ENCODE measurements at regions not wholly inside any gene's neighbourhood (a gene's known extent, or its start where the extent isn't known, plus 50 kb on each side); places are given as distances from the start of the nearest gene placed in this dataset.
"Not testable (repeated sequence)": the region's sequence is repeated elsewhere in the genome, so short reads cannot be mapped to it uniquely, and the experiment has no call there.

DNA sequence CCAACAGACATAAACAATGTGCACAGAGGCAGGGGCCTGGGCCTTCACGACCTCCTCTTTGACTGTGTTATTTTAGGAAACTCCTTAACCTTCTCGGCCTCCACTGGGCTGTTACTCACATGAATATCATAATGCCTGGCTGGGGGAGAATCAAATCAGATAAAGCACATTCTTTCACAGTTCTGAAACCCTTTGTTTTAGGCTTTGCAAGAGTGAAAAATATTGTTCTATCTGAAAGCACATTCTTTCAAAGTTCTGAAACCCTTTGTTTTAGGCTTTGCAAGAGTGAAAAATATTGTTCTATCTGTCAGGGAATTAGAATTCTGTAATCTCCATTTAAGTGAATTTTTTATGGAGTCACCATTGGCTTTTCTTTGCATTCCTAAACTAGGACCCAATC, 50.7 kb upstream of the SYNDIG1 start:
- no TSS peak for BruUV-seq (replicated peaks)
- H3K4me3 ChIP-seq (ENCODE audit: low read depth, low read length, poor library complexity, severe bottlenecking), result no peak overlapping the region
- H3K9me3 ChIP-seq (ENCODE audit: low read depth, low read length, poor library complexity, severe bottlenecking), result peaks cover 3% of the 10 kb centered on the region
- H3K4me1 ChIP-seq (ENCODE audit: insufficient read depth, low read length, poor library complexity, severe bottlenecking), result no peaks in the 10 kb centered on the region
- H3K27ac ChIP-seq (ENCODE audit: low read depth, low read length, poor library complexity, severe bottlenecking), result no peak overlapping the region
- H3K27me3 ChIP-seq (replicated peaks; ENCODE audit: insufficient read depth, low read depth, low read length, poor library complexity), result no peaks in the 10 kb centered on the region
- TF ChIP-seq, protein P1, sequence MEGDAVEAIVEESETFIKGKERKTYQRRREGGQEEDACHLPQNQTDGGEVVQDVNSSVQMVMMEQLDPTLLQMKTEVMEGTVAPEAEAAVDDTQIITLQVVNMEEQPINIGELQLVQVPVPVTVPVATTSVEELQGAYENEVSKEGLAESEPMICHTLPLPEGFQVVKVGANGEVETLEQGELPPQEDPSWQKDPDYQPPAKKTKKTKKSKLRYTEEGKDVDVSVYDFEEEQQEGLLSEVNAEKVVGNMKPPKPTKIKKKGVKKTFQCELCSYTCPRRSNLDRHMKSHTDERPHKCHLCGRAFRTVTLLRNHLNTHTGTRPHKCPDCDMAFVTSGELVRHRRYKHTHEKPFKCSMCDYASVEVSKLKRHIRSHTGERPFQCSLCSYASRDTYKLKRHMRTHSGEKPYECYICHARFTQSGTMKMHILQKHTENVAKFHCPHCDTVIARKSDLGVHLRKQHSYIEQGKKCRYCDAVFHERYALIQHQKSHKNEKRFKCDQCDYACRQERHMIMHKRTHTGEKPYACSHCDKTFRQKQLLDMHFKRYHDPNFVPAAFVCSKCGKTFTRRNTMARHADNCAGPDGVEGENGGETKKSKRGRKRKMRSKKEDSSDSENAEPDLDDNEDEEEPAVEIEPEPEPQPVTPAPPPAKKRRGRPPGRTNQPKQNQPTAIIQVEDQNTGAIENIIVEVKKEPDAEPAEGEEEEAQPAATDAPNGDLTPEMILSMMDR (conservative IDR thresholded peaks at IDR 0.05; ENCODE audit: low read depth, low read length), result no peak
- TF ChIP-seq EZH2 (IDR thresholded peaks at IDR 0.05; ENCODE audit: borderline replicate concordance, low read depth, low read length, poor library complexity, severe bottlenecking), result no peak
- H3K36me3 ChIP-seq (ENCODE audit: insufficient read depth, low read length, poor library complexity, severe bottlenecking), result no peaks in the 10 kb centered on the region
- DNase-seq (ENCODE audit: low spot score), result no peak
- ChIA-PET CTCF (no interaction called here), POLR2A (ENCODE audit: low non-redundant PET) (no interaction called here)
- intact Hi-C loops (cut with micrococcal nuclease; ENCODE audit: unreplicated experiment), result no loop called here

DNA sequence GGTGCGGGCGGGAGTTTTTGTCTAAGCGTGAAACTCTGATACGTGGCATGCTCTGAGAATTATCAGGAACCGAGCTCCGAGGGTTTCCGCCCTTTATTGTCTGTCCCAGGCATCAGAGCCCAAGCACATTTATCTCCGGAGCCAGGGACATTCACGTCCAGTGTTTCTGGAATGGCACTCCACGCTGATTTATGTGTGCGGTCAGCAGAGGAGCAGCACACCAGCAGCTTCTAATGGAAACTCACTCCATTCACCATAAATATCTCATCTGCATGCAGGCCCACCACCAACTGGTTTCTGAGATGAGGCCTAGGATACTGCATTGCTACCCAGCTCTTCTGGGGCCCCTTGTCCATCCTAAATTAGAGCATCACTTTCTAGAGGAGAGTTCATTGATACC, 51.9 kb upstream of the SYNDIG1 start:
- no peak for DNase-seq (ENCODE audit: low spot score)
- ChIA-PET CTCF (no interaction called here), POLR2A (ENCODE audit: low non-redundant PET) (no interaction called here)
- Histone ChIP-seq H3K27ac (ENCODE audit: low read depth, low read length, poor library complexity, severe bottlenecking) (no peak overlapping the region), H3K27me3 (replicated peaks; ENCODE audit: insufficient read depth, low read depth, low read length, poor library complexity) (no peaks in the 10 kb centered on the region), H3K9me3 (ENCODE audit: low read depth, low read length, poor library complexity, severe bottlenecking) (peaks cover 3% of the 10 kb centered on the region), H3K4me3 (ENCODE audit: low read depth, low read length, poor library complexity, severe bottlenecking) (no peak overlapping the region), H3K36me3 (ENCODE audit: insufficient read depth, low read length, poor library complexity, severe bottlenecking) (no peaks in the 10 kb centered on the region), H3K4me1 (ENCODE audit: insufficient read depth, low read length, poor library complexity, severe bottlenecking) (no peaks in the 10 kb centered on the region)
- no TSS peak for BruUV-seq (replicated peaks)
- intact Hi-C loops (cut with micrococcal nuclease; ENCODE audit: unreplicated experiment), result no loop called here
- TF ChIP-seq, protein P1 (conservative IDR thresholded peaks at IDR 0.05; ENCODE audit: low read depth, low read length), result no peak
- TF ChIP-seq EZH2 (IDR thresholded peaks at IDR 0.05; ENCODE audit: borderline replicate concordance, low read depth, low read length, poor library complexity, severe bottlenecking), result no peak

DNA sequence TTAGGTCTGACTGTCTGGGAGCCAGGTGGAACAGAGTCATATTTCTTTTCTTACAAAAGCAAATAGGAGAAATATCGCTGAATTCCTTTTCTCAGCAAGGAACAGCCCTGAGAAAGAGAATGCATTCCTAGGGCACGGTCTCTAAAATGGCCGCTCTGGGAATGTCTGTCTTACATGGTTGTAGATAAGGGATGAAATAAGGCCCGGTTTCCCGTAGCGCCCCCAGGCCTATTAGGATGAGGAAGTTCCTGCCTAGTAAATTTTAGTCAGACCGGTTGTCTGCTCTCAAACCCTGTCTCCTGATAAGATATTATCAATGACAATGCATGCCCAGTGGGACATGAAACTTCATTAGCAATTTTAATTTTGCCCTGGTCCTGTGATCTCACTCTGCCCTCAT, 54.0 kb upstream of the SYNDIG1 start:
- intact Hi-C loops (cut with micrococcal nuclease; ENCODE audit: unreplicated experiment), result not testable (repeated sequence)

DNA sequence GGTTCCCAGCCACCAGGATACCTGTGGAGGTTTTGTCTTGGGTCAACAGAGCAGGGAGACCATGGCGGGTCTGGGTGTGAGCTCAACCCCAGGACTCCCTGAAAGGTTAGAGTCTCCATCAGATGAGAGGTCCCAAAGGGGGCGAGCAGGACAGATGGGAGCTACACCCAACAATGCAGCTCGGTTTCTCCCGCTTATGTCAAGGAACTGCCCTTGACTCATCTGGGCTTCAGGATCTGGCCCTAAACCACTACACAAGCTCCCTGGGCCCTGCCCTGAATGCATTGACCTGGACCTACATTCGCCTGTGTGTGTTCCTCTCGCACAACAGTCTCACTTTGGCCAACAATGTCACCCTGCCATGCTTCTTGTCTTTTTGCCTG, 57.6 kb upstream of the SYNDIG1 start:
- Histone ChIP-seq H3K4me1 (ENCODE audit: insufficient read depth, low read length, poor library complexity, severe bottlenecking) (no peaks in the 10 kb centered on the region), H3K9me3 (ENCODE audit: low read depth, low read length, poor library complexity, severe bottlenecking) (peaks cover 3% of the 10 kb centered on the region), H3K4me3 (ENCODE audit: low read depth, low read length, poor library complexity, severe bottlenecking) (no peak overlapping the region), H3K36me3 (ENCODE audit: insufficient read depth, low read length, poor library complexity, severe bottlenecking) (no peaks in the 10 kb centered on the region), H3K27me3 (replicated peaks; ENCODE audit: insufficient read depth, low read depth, low read length, poor library complexity) (no peaks in the 10 kb centered on the region), H3K27ac (ENCODE audit: low read depth, low read length, poor library complexity, severe bottlenecking) (no peak overlapping the region)
- TF ChIP-seq, protein P1 (conservative IDR thresholded peaks at IDR 0.05; ENCODE audit: low read depth, low read length), result no peak
- no peak for TF ChIP-seq EZH2 (IDR thresholded peaks at IDR 0.05; ENCODE audit: borderline replicate concordance, low read depth, low read length, poor library complexity, severe bottlenecking)
- no peak for DNase-seq (ENCODE audit: low spot score)
- POLR2A ChIA-PET (ENCODE audit: low non-redundant PET), result no interaction called here
- BruUV-seq (replicated peaks), result no TSS peak
- CTCF ChIA-PET, result no interaction called here
- intact Hi-C loops (cut with micrococcal nuclease; ENCODE audit: unreplicated experiment), result no loop called here

More for the DNA sequence above, 54.0 kb upstream of the SYNDIG1 start:
- BruUV-seq (replicated peaks); H3K4me1 ChIP-seq (ENCODE audit: insufficient read depth, low read length, poor library complexity, severe bottlenecking); CTCF ChIA-PET; H3K36me3 ChIP-seq (ENCODE audit: insufficient read depth, low read length, poor library complexity, severe bottlenecking); H3K27ac ChIP-seq (ENCODE audit: low read depth, low read length, poor library complexity, severe bottlenecking); H3K9me3 ChIP-seq (ENCODE audit: low read depth, low read length, poor library complexity, severe bottlenecking); H3K4me3 ChIP-seq (ENCODE audit: low read depth, low read length, poor library complexity, severe bottlenecking); DNase-seq (ENCODE audit: low spot score); POLR2A ChIA-PET (ENCODE audit: low non-redundant PET); H3K27me3 ChIP-seq (replicated peaks; ENCODE audit: insufficient read depth, low read depth, low read length, poor library complexity): not testable (repeated sequence)

All from A673 (cell line).